PC-9 (cell line): ENCODE measurements at regions not wholly inside any gene's neighbourhood (a gene's known extent, or its start where the extent isn't known, plus 50 kb on each side); places are given as distances from the start of the nearest gene placed in this dataset.

Experiments
- BruUV-seq: library from RNA; stranded (reverse); fragments of 400-500 nt; replicated peaks from 2 replicates; lab custom pipeline; 2021; lab: Mats Ljungman, UMichigan
- CTCF ChIA-PET: fragments of 300-600 bp; sonication (Branson Sonifier 250); formaldehyde crosslinking; loops from one replicate; lab custom pipeline; 2022; ENCODE audit warnings: antibody characterized with exemption; lab: Charles Lee
- POLR2A ChIA-PET: fragments of 300-600 bp; sonication (Branson Sonifier 250); formaldehyde crosslinking; loops from one replicate; lab custom pipeline; 2022; ENCODE audit warnings: antibody characterized with exemption; ENCODE audit not compliant: unreplicated experiment; lab: Charles Lee
- DNase-seq, 2 experiments: peaks; one replicate each; pipeline versions ENCODE4 v3.0.0 to v3.0.0-alpha.2; 2015 to 2022; ENCODE audit warnings: mixed read lengths in 1 of 2
- H2AFZ ChIP-seq: fragments of 200-600 bp; sonication (generic); 2 replicates; pipeline ENCODE4 v1.8.1; 2017; ENCODE audit warnings: antibody characterized with exemption
- H3F3A ChIP-seq: fragments of 200-600 bp; sonication (generic); 2 replicates; pipeline ENCODE4 v1.8.1; 2017; ENCODE audit warnings: antibody characterized with exemption, mild to moderate bottlenecking, low read depth; ENCODE audit not compliant: insufficient read depth
- H3K27ac ChIP-seq: fragments of 200-600 bp; sonication (generic); 2 replicates; pipeline ENCODE4 v1.6.1; 2016; ENCODE audit warnings: mixed run types
- H3K27me3 ChIP-seq: fragments of 200-600 bp; sonication (generic); 2 replicates; pipeline ENCODE4 v1.6.1; 2016; ENCODE audit warnings: low read depth, mixed run types; ENCODE audit not compliant: insufficient read depth
- H3K36me3 ChIP-seq: fragments of 200-600 bp; sonication (generic); 2 replicates; pipeline ENCODE4 v1.6.1; 2016; ENCODE audit warnings: low read depth, mixed run types
- H3K4me1 ChIP-seq: fragments of 200-600 bp; sonication (generic); replicated peaks from 2 replicates; pipeline ENCODE4 v1.6.1; 2016; ENCODE audit warnings: mixed run types; ENCODE audit not compliant: insufficient read depth
- H3K4me2 ChIP-seq: fragments of 200-600 bp; sonication (generic); 2 replicates; pipeline ENCODE4 v1.6.1; 2017; ENCODE audit warnings: mixed run types
- H3K4me3 ChIP-seq: fragments of 200-600 bp; sonication (generic); 2 replicates; pipeline ENCODE4 v1.6.1; 2016; ENCODE audit warnings: mixed run types
- H3K79me2 ChIP-seq: fragments of 200-600 bp; sonication (generic); 2 replicates; pipeline ENCODE4 v1.6.1; 2017; ENCODE audit warnings: low read depth, mixed run types
- H3K9me2 ChIP-seq: fragments of 200-600 bp; sonication (generic); 2 replicates; pipeline ENCODE4 v1.8.1; 2017; ENCODE audit warnings: mild to moderate bottlenecking; ENCODE audit not compliant: insufficient read depth
- H3K9me3 ChIP-seq: fragments of 200-600 bp; sonication (generic); 2 replicates; pipeline ENCODE4 v1.8.1; 2016; ENCODE audit warnings: low read depth; ENCODE audit not compliant: insufficient read depth
- H4K20me1 ChIP-seq: fragments of 200-600 bp; sonication (generic); 2 replicates; pipeline ENCODE4 v1.8.1; 2017; ENCODE audit not compliant: insufficient read depth
- EZH2 ChIP-seq: fragments of 200-600 bp; sonication (generic); IDR thresholded peaks from 2 replicates; pipeline ENCODE4 v1.8.0; 2017; ENCODE audit warnings: antibody characterized with exemption, low read depth
- intact Hi-C: fragments of 100-400 bp; cut with micrococcal nuclease; formaldehyde crosslinking; loops from one replicate; pipeline ENCODE4 v1.10.0; 2022; ENCODE audit not compliant: unreplicated experiment
- TF ChIP-seq, protein P1 (sequence below): fragments of 200-600 bp; sonication (generic); conservative IDR thresholded peaks from 2 replicates; pipeline ENCODE4 v1.6.1; 2017; ENCODE audit warnings: mixed run types, antibody characterized with exemption, mild to moderate bottlenecking, moderate library complexity

DNA sequence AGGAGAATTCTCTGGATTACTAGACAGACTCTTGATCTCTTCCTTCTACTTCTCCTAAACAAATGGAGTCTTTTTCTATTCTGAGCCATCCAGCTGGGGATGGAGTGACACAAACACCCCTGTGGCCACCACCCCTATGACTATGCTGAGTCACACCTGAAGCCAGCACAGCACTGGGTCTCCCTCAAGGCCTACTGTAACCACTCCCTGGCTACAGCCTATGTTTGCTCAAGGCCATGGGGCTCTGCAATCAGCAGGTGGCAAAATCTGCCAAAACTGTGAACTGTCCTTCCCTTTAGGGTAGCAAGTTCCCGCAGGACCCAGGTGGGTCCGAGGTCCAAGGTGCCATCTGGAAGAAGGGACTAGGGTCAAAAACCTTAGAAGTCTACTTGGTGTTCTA lies 132.3 kb downstream of the TINAG start:
- 0 out of 2 replicates have a peak, but pooled peaks cover 6% of the 10 kb centered on the region for H3K4me1 ChIP-seq
- H3K36me3 ChIP-seq = no peaks in the 10 kb centered on the region
- H4K20me1 ChIP-seq = no peaks in the 10 kb centered on the region
- ChIA-PET POLR2A (interaction anchor here (0.6 kb wide), 1 partner anchor 40 kb away, joined by 7 read pairs; no protein-coding TSS in a partner anchor), CTCF (no interaction called here)
- H3F3A ChIP-seq = no peaks in the 10 kb centered on the region; the same call in 1 of the 2 replicates
- no peak overlapping the region for H3K27ac ChIP-seq
- intact Hi-C loops = no loop called here
- BruUV-seq = no TSS peak
- no peaks in the 10 kb centered on the region for H3K9me2 ChIP-seq
- H3K4me2 ChIP-seq = no peak overlapping the region
- no peaks in the 10 kb centered on the region for H3K79me2 ChIP-seq
- H3K27me3 ChIP-seq = no peaks in the 10 kb centered on the region
- TF ChIP-seq EZH2 = no peak
- TF ChIP-seq, protein P1, sequence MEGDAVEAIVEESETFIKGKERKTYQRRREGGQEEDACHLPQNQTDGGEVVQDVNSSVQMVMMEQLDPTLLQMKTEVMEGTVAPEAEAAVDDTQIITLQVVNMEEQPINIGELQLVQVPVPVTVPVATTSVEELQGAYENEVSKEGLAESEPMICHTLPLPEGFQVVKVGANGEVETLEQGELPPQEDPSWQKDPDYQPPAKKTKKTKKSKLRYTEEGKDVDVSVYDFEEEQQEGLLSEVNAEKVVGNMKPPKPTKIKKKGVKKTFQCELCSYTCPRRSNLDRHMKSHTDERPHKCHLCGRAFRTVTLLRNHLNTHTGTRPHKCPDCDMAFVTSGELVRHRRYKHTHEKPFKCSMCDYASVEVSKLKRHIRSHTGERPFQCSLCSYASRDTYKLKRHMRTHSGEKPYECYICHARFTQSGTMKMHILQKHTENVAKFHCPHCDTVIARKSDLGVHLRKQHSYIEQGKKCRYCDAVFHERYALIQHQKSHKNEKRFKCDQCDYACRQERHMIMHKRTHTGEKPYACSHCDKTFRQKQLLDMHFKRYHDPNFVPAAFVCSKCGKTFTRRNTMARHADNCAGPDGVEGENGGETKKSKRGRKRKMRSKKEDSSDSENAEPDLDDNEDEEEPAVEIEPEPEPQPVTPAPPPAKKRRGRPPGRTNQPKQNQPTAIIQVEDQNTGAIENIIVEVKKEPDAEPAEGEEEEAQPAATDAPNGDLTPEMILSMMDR = no peak
- no peak overlapping the region for H3K4me3 ChIP-seq
- 0 out of 2 replicates have a peak overlapping the region, but pooled peaks have one; percentile 59 for H2AFZ ChIP-seq
- H3K9me3 ChIP-seq = peaks cover 6% of the 10 kb centered on the region; the same call in 1 of the 2 replicates
- peak in 1 of 2 experiments; percentile 10 for DNase-seq

DNA sequence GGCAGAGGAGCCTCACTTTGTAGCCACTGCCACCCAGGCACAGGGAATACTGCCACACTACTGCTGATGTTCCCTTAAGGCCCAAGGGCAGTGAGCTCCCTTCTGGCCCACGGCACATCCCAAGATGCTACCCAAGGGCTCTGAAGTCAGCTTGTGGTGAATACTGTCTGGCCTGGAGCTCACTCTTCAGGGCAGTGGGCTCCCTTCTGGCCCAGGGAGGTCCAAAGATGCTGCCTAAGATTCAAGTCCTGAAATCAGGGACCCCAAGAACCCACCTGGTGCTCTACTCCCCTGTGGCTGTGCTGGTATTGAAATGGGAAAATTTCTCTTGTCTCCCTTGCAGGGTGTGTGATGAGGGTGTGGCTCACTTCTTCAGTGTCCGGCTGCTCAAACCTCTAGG lies 132.8 kb downstream of the TINAG start:
- Histone ChIP-seq H3K9me2 (no peaks in the 10 kb centered on the region), H3K4me3 (no peak overlapping the region), H3K27me3 (no peaks in the 10 kb centered on the region), H3K79me2 (no peaks in the 10 kb centered on the region), H3K27ac (no peak overlapping the region), H3F3A (no peaks in the 10 kb centered on the region; the same call in 1 of the 2 replicates), H4K20me1 (no peaks in the 10 kb centered on the region), H3K36me3 (no peaks in the 10 kb centered on the region), H3K9me3 (peaks cover 6% of the 10 kb centered on the region; the same call in 1 of the 2 replicates), H3K4me2 (no peak overlapping the region), H3K4me1 (0 out of 2 replicates have a peak, but pooled peaks cover 6% of the 10 kb centered on the region), H2AFZ (no peak overlapping the region)
- DNase-seq = no peak
- BruUV-seq = no TSS peak
- ChIA-PET POLR2A (interaction anchor here (0.6 kb wide), 1 partner anchor 40 kb away, joined by 7 read pairs; no protein-coding TSS in a partner anchor), CTCF (no interaction called here)
- TF ChIP-seq, protein P1 = no peak
- no peak for TF ChIP-seq EZH2
- intact Hi-C loops = no loop called here

DNA sequence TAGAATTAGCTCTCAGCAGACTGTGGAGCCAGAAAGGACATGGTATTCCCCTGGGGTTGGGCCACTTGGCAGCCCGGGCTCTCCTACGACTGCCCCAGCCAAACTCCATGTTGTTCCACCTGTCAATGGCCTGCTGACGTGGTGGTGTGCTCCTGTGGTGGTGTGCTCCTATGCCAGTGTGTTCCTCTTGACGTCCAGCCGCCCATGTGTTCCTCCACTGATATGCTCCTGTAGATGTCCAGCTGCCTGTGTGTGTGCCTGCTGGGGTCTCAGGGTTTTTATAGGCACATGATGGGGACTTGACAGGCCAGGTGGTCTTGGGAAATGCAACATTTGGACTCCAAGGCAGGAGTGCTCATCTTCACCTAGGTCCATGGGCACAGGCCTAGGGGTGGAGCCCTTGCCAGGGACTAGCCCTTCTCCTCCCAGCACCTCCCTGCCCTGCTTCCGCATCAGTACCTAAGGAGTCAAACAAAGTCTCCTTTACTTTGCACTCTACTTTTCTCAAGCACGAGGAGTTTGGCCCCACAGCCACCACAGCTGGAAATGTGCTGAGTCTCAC lies 133.5 kb downstream of the TINAG start:
- ChIA-PET CTCF (no interaction called here), POLR2A (no interaction called here)
- intact Hi-C loops = no loop called here
- DNase-seq = no peak
- Histone ChIP-seq H3K9me2 (no peaks in the 10 kb centered on the region), H4K20me1 (no peaks in the 10 kb centered on the region), H3K27me3 (no peaks in the 10 kb centered on the region), H3K4me1 (0 out of 2 replicates have a peak, but pooled peaks cover 6% of the 10 kb centered on the region), H3K36me3 (no peaks in the 10 kb centered on the region), H2AFZ (no peak overlapping the region), H3F3A (no peaks in the 10 kb centered on the region; the same call in 1 of the 2 replicates), H3K27ac (no peak overlapping the region), H3K9me3 (peaks cover 6% of the 10 kb centered on the region; the same call in 1 of the 2 replicates), H3K4me2 (no peak overlapping the region), H3K79me2 (no peaks in the 10 kb centered on the region), H3K4me3 (no peak overlapping the region)
- no TSS peak for BruUV-seq
- TF ChIP-seq, protein P1 = no peak
- TF ChIP-seq EZH2 = no peak
